ENCODE measurements at regions not wholly inside any gene's neighbourhood (a gene's known extent, or its start where the extent isn't known, plus 50 kb on each side); places are given as distances from the start of the nearest gene placed in this dataset.

DNA sequence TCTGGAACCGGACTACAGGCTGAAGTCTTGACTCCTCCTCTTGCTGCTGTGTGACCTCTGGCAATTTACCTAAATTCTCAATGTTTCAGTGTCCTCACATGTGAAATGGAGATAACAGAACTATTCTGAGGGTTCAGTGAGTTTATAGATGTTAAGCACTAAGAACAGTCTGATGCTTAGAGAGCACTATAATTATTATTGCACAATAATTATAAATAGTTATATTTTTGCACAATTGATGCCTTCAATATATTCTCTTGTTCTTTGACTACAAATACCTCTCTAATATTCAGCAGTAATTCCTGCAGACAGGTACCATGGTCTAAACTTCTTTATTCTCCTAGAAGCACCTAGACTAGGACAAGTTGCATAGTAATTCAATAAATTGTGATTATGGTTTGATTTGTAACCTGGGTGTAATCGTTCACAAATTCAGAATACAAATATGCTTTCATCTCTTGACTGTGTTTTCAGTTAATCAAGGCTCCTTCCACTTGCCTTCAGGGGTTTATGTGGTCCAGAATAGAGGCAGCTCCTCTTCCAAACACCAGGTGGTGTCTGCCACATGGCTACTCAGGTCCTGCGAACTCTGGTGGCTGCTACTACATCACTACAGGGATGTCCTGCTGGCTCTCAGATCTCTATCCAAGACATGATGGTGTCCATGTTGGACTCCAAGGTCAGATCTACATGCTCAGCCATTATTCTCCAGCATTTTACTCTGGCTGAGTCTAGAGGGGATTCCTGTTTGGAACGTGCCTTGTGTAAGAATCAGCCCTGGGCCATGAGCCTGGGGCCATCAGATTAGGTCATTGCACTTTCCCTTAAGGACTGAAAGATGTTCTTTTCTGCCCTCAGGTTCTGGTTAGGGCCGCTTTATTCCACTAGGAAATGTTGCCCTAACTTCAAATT is 103.4 kb downstream of the QRFPR start:
- no peak for DNase-seq

DNA sequence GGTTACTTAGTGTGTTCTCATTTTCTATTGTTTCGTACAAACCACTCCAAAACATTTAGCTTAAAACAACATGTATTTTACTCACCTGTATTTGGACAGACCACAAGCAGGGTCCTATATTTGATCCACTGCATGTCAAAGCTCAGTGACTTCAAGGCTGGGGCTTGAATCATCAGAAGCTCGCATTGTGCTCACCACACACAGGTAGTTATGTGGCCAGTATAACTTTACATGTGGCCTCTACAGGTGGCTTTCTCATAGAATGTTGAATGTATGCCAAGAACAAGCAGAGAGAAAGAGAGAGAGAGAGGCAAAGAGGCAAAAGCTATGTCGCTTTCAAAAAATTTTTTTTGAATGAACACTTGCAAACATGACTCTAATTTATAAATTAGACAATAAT is 107.6 kb downstream of the QRFPR start:
- no peak for DNase-seq

DNA sequence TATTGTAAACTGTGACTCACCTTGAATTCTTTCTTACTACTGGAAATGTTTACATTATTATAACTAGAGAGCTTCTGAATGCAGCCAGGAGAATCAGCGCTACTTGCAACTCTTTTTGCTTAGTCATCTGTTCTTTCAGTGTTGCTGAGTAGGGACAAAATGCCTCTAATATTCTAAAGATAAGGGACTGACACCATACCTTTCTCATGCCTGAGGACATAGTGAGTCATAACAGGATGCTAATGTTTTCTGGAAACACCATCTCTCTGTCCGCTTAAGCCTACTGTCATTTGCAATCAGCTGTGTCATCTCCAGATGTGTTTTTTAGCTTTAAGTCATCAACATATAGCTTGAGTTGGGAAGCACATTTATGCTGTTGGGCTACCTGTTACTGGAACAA is 108.3 kb downstream of the QRFPR start:
- DNase-seq, result no peak

DNA sequence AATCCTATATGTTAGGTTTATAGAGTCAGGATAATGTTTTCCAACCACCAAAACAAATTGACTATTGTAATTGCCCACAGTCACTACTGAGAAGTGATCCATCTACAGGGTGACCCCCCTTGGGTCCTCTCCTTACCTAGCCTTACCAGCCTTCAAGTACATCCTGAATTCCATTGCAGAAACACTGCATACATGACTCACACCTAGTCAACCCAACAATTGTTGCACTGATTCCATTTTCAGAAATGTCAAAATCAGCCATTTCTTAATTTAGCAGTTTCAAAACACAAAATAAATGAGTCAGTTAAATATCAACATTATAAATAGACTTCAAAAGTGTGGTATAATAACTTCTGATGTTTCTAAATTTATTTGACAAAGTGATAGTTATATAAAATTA is 106.3 kb upstream of the TNIP3 start:
- no peak for DNase-seq

DNA sequence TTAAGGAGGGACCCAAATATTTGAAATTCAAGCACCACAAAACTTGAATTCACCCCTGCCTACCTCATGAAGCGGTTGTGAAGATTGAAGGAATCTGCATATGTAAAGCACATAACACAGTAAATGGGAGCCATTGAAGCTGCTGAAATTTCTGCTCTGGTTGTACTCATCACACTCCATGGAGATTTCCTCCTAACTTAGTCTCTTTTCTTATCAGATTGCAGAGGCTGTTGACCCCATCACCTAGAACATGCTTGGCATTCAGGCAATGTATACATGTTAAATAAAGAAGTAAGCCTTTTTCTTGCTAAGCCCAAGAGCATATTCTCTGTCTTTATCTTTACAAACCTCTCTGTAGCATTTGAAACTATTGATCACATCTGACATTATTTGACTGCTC is 104.9 kb upstream of the TNIP3 start:
- no peak for DNase-seq

DNA sequence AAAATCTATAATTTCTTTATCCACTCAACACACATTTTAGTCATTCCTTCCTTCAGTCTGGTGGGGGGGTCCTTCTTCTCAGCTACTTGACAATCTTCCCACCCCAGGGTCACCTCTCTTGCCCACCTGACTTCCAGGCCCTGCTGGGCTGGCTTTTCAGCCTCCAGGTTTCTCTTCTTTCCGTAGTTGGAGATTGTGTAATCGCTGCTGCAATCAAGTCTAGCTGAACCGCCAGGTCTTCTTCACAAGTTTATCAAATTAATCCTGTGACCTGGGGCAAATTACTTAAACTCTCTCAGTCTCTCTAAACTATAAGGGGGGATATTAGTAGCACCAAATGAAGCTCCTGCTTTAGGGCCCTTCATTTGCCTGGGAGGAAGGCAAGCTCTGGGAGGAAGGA is 102.9 kb upstream of the TNIP3 start:
- no peak for DNase-seq

DNA sequence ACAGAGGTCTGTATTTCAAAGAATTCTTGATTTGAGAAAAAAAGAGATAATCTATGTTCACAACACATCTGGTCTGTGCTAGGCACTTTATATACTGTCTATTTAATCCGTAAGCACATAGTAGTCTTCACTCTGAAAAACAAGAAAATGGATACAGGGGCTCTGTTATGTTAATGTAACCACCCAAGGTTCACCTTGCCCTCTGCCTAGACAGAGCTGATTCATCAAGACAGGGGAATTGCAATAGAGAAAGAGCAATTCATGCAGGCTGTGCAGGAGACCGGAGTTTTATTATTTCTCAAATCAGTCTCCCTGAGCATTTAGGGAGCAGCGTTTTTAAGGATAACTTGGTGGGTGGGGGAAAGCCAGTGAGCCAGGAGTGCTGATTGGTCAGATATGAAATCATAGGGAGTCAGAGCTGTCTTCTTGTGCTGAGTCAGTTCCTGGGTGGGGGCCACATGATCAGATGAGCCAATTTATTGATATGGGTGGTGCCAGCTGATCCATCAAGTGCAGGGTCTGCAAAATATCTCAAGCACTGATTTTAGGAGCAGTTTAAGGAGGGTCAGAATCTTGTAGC is 92.9 kb upstream of the TNIP3 start:
- DNase-seq, result no peak

DNA sequence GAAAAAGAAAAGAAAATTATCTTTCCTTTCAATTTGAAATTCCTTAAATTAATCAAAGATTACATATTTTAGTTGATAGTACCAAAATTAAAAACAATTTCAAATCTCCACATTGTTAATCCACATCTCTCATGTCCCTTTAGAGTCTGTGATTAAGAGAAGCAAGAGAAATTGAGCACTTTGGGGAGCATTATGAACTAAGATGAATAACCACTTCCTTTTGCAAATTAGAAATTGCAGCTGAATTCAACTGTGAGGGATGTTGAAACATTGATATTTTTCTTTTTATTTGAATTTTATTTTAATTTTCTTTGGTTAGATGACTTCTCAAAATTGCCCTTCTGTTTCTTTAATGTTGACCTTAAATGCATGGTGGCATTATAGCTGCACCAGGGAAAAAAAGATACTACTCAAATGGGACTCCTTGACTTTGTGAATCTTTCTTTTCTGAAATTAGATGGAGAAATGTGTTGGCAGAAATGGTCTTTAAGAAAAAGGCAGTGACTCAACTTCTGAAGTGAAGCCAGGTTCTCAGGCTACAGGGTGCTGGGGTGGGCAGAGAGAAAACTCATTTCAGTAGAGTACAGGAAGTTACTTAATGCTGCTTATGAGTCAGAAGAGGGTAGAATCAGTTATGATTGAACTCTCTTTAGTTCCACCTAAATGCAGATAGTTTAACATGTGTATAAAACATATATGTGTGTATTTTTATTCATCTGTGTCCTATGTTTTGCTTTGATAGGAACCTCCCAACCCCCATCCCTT is 92.0 kb upstream of the TNIP3 start:
- peak; percentile 11 for DNase-seq

DNA sequence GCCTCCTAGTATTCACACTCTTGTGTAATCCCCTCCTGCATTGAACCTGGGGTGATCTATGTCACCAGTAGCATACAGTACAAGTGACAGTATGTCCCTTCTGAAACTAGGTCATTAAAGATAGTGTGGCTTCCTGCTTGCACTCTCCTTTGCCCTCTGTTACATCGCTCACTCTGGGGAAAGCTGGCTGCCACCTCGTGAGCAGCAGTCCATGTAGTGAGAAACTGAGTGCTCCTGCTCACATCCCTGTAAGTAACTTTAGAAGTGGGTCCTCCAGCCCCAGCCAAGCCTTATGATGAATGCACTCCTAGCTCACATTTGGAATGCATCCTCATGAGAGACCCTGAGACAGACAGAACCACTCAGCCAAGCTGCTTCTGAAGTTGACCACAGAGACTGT is 89.8 kb upstream of the TNIP3 start:
- no peak for DNase-seq

DNA sequence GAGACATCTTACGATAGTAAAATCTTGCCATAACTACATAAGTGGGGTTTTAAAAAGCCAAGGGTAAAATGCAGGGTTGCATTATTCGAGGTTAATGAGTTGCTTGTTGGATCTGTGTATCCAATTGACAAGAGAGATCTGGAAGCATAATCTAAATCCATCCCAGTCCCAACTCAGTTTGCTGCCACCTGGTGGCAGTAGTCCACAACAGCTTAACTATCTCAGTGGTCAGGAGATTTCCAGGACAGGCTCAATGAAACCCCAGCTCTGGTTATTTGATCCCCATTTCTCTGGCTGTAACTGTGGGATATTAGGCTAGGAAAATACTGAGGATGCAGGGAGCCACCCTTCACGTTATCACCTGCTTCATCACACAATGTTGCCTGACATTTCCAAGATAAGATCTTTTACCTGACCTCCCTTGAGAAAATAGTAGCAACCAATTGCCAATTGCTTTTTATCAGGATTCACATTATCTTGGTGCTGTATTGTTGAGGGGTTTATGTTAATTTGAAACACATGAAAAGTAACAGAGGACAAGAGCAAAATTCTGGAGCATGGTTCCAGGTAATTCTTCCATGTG is 88.2 kb upstream of the TNIP3 start:
- DNase-seq, result peak; percentile 39

DNA sequence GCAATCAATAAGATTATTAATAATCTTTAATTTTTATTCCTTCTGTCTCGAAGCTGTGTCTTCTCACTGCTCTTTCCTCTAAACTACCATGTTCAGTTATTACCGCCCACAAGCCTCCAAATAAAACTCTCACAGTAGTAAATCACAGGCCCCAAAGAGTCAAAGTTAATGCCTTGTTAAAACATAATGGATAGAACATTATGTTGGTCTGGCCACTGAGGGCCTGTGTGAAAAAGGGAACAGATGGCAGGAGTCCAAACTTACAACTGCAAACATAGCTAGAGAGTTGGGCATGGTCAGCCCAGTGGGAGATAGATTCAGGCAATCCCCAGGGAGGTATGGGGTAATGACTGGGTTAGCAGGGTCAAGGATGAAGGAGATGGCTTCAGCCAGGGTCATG is 84.6 kb upstream of the TNIP3 start:
- no peak for DNase-seq

DNA sequence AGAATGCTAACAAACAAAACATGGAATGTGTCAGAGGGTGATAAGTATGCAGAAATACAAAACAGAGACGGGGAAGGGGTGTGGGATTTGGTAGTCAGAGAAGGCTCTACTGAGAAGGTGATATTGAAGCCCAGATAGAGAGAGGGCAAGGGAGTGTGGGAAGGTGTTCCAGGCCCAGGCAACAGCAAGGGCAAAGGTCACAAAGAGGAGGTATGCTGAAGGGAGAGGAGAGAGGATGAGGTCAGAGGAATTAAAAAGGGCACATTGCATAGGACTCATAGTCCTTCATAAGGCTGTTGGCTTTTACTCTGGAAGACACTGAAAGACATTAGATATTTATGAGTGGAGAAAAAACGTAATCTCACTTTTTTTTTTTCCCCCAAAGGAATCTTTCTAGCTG is 82.6 kb upstream of the TNIP3 start:
- no peak for DNase-seq

DNA sequence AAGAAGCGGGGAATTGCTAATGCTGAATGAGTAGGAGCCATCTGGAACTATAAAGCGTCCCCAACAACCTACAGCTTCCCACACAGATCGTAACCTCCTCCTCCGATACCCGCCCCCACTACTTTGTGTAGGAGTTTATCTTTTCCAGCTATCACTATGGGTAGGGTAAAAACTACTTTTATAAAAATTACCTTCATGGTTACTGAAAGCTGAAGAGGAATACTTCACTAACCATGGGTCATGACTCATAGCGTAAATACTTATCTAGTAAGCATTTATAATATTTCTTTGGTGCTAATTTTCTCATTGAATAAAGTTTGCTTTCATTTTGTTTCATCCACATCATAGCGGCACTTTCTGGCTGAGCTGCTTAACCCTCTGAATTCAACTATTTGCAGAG is 79.4 kb upstream of the TNIP3 start:
- DNase-seq, result no peak

DNA sequence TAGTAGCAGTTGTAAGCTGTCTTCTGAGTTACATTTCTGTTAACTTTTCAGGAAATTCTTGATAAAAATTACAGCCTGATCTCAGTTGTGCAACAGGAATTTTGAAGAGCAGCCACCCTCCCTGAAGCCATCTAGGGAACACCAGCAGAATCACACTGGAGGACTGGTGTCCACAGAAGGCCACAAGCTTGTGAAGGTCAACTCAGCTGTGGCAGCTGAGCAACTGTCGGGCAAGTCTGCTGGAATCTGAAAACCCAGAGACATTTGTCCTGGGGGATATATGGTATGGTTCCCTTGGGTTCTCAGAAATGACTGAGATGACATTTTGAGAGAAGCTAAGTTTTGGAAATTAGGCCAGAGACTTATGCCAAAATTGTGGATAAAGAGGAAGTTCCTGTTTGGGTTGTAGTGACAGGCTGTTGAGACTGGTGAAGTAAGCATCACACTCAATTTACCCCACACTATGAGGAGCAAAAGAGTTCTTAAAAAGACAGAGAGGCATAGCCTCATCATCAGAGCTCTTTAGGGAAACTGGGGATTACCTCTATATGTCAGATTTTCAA is 78.1 kb upstream of the TNIP3 start:
- no peak for DNase-seq

DNA sequence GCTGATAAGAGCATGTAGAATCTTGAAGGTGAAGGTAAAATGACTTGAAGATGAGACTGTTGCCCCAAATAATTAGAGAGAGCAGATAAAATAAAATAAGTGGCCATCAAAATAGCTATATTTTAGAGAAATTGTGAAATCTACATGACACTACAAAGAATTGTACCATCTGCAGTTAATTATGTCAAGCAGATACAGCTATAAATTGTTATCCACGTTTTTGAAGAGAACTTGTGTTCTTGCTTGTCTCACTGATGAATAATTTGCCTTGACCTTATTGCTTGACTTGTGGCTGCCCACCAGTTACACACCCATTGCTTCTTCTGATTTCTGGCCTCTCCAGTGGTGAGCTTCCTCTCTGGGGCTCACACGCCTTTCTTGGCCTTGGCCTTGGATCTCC is 75.8 kb upstream of the TNIP3 start:
- DNase-seq, result no peak

DNA sequence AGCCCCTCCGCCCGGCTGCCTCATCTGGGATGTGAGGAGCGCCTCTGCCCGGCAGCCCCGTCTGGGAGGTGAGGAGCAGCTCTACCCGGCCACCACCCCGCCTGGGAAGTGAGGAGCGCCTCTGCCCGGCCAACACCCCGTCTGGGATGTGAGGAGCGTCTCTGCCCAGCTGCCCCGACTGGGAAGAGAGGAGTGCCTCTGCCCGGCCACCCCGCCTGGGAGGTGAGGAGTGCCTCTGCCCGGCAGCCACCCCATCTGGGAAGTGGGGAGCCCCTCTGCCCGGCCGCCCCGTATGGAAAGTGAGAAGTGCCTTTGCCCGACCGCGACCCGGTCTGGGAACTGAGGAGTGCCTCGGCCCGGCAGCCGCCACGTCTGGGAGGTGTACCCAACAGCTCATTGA is 74.3 kb upstream of the TNIP3 start:
- DNase-seq, result no peak

DNA sequence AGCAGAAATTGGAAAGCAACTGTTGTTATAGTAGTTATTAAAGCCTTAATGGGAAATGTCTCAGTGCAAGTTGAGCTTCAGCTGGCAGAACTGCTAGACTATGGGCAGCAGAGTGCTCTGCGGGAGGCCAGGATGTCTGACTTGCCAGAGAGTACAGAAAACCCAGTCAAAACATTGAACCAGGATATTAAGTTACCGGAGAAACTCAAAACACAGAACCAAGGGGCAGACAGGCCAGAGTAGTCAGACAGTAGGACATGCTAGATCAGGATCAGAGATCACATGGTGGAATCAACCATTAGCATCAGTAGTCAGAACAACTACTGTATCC is 72.9 kb upstream of the TNIP3 start:
- DNase-seq, result no peak

DNA sequence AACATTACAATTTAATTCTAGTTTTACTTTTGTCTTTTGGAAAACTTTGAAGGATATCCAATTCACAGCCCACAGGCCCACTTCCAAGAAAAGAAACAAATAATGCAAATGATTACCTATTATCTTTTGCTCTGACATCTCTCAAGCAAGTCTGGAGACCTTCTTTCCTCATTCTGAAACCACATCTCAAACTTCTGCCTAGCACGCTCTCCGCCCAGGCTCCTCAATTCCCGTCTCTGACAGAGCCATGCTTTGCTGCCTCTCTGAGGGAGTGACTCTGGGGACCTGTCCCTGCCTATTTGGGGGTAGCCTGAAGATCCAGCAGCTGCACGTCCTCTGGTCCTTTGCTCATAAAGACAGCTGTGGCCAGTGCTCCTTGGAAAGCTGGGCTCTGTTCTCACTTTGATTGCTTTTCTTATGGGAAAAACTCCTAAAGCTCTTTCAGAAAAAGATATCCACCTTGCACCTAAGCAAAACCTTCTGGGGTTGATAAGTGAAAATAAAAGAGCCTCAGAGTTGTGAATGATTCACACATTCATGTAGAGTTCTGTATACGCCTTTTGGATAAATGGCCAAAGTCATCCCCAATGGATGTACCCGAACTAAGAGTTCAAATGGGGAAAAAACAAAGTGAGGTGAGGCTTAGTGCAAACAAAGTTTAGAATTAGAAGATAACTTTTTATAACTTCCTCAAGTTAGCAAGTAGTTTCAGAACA is 72.4 kb upstream of the TNIP3 start:
- DNase-seq, result no peak

DNA sequence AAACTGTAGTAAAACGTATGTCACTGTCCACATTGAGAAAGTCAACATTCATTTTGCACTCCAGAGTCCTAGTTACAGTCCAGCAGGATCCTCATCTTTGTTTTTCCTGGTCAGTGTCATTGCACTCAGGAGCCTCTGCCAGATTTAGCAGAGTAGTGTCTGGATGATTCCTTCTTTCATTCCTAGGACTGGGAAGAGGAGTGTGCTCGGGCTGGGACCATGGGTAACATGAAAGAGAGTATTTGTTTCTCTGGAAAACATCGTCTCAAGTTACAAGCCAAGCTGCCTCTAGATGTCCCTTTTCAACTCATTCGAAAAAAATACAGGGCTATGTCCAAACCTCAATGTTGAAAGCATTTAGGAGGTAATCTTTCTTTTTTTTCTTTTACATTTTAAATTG is 69.9 kb upstream of the TNIP3 start:
- DNase-seq, result no peak

DNA sequence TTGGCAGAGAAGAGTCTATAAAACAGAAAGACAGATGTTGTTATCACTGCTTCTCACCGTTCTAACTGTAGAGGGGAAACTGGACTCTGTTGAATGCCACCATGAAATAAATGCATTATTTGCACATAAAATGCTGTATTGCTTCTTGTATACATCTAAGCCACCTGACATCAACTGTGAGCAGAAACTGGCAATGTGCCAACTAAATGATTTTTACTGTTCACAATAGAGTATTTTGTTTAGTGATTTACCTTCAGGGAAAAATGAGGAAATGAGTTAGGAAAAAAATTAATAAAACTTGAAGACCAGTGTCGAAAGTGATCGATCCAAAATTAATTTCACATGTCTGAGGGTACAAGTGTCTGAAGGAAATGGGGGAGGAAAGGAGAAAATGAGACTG is 65.9 kb upstream of the TNIP3 start:
- DNase-seq, result no peak

DNA sequence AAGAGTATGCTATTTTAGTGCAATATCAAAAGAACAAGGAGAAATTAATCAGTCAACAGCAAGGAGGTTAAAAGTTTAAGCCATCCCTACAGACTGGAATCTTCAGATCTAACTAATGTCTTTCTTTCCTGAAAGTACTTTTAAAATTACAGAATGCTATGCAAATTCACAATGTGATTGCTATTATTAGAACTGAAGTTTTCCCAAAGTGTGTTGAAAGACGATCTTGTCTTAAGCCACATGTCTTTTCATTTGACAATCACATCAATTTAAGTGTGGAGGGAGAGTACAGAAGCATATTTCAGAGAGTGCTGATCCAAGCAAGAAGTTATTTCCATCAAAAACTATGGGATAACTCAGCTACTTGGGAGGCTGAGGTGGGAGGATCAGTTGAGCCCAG is 64.7 kb upstream of the TNIP3 start:
- DNase-seq, result no peak

DNA sequence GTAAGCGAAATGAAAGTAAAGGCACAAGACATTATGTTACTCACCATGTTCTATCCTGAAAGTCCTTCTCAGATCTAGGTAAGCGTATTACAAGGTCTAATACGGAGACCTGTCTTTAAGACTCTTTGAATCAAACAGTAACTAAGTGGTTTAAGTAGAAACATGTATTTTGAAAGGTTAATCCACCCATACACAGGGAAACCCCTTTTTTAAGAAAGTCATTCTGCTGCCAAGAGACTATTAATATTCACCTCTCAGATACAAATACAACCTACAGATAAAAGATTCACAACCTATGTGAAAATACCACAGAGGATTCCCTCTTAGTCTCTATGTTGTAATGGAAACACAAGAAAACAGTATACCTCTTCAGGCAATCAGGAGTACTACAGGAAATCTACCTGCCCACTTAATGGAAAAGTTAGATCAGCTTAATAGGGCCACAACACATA is 63.2 kb upstream of the TNIP3 start:
- no peak for DNase-seq

All from occipital lobe (tissue), 1 donor.